NT2/D1 (cell line): ENCODE measurements at regions not wholly inside any gene's neighbourhood (a gene's known extent, or its start where the extent isn't known, plus 50 kb on each side); places are given as distances from the start of the nearest gene placed in this dataset.

Experiments used
- SUZ12 ChIP-seq: IDR thresholded peaks from 2 replicates; pipeline ENCODE4 v1.6.1; 2011; ENCODE audit not compliant: insufficient read length, insufficient read depth; ENCODE audit errors: extremely low read depth
- YY1 ChIP-seq: IDR thresholded peaks from 2 replicates; pipeline ENCODE4 v1.6.1; 2011; ENCODE audit not compliant: insufficient read length, insufficient read depth

DNA sequence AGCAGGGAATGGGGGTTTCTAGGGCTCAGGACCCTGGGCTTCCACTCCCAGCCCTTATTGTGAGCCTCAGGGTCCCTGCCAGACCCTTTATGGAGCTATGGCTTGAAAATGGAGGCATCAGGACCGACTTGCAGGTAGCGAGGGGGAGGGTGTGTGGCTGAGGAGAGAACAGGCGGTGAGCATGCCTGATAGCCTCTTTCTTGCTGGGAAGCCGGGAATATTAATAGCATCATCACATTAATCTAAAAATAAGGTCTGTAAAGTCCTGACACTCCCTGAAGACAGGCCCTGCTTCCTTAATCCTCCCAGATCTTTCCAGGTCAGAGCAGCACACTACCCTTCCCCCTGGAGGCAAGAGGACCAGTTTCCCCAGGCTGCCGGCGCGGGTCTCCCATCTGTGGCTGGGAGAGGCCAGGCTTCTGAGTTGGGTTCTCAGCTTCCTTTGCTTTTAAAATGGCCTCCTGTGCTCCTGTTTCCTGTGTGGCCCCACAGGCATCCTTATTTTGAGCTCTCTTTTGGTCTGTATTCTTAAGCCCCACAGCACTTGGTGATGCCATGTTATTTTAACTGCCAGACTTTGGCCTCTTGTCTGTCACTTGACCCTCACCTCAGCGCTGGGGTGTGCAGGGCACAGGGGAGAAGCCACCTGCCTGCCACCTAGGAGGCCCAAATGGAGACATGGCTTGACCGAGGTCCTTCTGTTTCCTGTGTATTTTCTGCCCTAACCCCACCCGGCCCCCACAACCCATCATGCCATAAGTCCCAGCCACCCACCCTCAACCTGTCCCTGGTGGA is 185.0 kb upstream of the TOPAZ1 start:
- TF ChIP-seq SUZ12 (no peak), YY1 (no peak)
